Muscle of leg (tissue), 3 donors: ENCODE measurements at regions not wholly inside any gene's neighbourhood (a gene's known extent, or its start where the extent isn't known, plus 50 kb on each side); places are given as distances from the start of the nearest gene placed in this dataset.
"Not testable (repeated sequence)": the region's sequence is repeated elsewhere in the genome, so short reads cannot be mapped to it uniquely, and the experiment has no call there.

Experiments
- DNase-seq: peaks from one replicate; pipeline ENCODE4 v3.0.0; 2013
- H3K27ac ChIP-seq: one replicate; pipeline ENCODE4 v1.5.1; 2013; ENCODE audit warnings: mild to moderate bottlenecking, low read length, control low read depth
- H3K27me3 ChIP-seq: one replicate; pipeline ENCODE4 v1.6.1; 2013; ENCODE audit warnings: low read length; ENCODE audit not compliant: control insufficient read depth, insufficient read depth
- H3K36me3 ChIP-seq: one replicate; pipeline ENCODE4 v1.6.1; 2013; ENCODE audit warnings: low read length; ENCODE audit not compliant: control insufficient read depth, insufficient read depth
- H3K4me1 ChIP-seq: one replicate; pipeline ENCODE4 v1.6.1; 2013; ENCODE audit warnings: low read length; ENCODE audit not compliant: control insufficient read depth, insufficient read depth
- H3K4me3 ChIP-seq: one replicate; pipeline ENCODE4 v1.5.1; 2013; ENCODE audit warnings: low read length, control low read depth
- H3K9me3 ChIP-seq: replicated peaks from 2 replicates; pipeline ENCODE4 v1.6.1; 2013; ENCODE audit warnings: low read depth, low read length; ENCODE audit not compliant: control insufficient read depth
- WGBS: methylation state at CpG from one replicate; pipeline ENCODE4 v1.1.5; 2013; ENCODE audit warnings: missing lambda C conversion rate; ENCODE audit not compliant: insufficient coverage; 5-methylcytosine and 5-hydroxymethylcytosine counted together

- Histone ChIP-seq H3K27me3 (no peaks in the 10 kb centered on the region), H3K27ac (no peak overlapping the region), H3K4me1 (no peaks in the 10 kb centered on the region), H3K4me3 (no peak overlapping the region), H3K36me3 (no peaks in the 10 kb centered on the region), H3K9me3 (no peaks in the 10 kb centered on the region)
- DNase-seq, result no peak
- WGBS, result 56% methylated on average over 12 of the region's 12 CpGs
These were observed 125.7 kb upstream of the TRHDE start for GRCh38 chr12:72146495-72146894.

GRCh38 chr12:72148709-72149108 is 123.5 kb upstream of the TRHDE start:
- H3K4me1 ChIP-seq, result no peaks in the 10 kb centered on the region
- DNase-seq, result no peak
- H3K9me3 ChIP-seq, result no peaks in the 10 kb centered on the region
- no peaks in the 10 kb centered on the region for H3K36me3 ChIP-seq
- no peaks in the 10 kb centered on the region for H3K27me3 ChIP-seq
- WGBS, result 86% methylated on average over 1 of the region's 3 CpGs
- no peak overlapping the region for H3K27ac ChIP-seq
- H3K4me3 ChIP-seq, result no peak overlapping the region

GRCh38 chr12:72162875-72163274 is 109.3 kb upstream of the TRHDE start:
- WGBS, result 100% methylated on average over 1 of the region's 2 CpGs

GRCh38 chr12:72168851-72169250 is 103.3 kb upstream of the TRHDE start:
- DNase-seq, result no peak
- Histone ChIP-seq H3K9me3 (no peaks in the 10 kb centered on the region), H3K4me1 (no peaks in the 10 kb centered on the region), H3K36me3 (no peaks in the 10 kb centered on the region), H3K27ac (no peak overlapping the region), H3K4me3 (no peak overlapping the region), H3K27me3 (no peaks in the 10 kb centered on the region)

More at GRCh38 chr12:72162875-72163274, 109.3 kb upstream of the TRHDE start:
- DNase-seq, result no peak
- H3K36me3 ChIP-seq, result no peaks in the 10 kb centered on the region
- no peaks in the 10 kb centered on the region for H3K9me3 ChIP-seq
- no peak overlapping the region for H3K4me3 ChIP-seq
- no peak overlapping the region for H3K27ac ChIP-seq
- no peaks in the 10 kb centered on the region for H3K4me1 ChIP-seq
- no peaks in the 10 kb centered on the region for H3K27me3 ChIP-seq

- 50% methylated on average over 2 of the region's 4 CpGs for WGBS
- H3K36me3 ChIP-seq, result no peaks in the 10 kb centered on the region
- DNase-seq, result no peak
- no peaks in the 10 kb centered on the region for H3K9me3 ChIP-seq
- no peaks in the 10 kb centered on the region for H3K27me3 ChIP-seq
- H3K4me1 ChIP-seq, result no peaks in the 10 kb centered on the region
- H3K27ac ChIP-seq, result no peak overlapping the region
- H3K4me3 ChIP-seq, result no peak overlapping the region
These were observed 98.2 kb upstream of the TRHDE start for GRCh38 chr12:72173974-72174373.

- no CpG with 5 or more reads among the region's 2 CpGs for WGBS
- Histone ChIP-seq H3K4me1 (no peaks in the 10 kb centered on the region), H3K9me3 (no peaks in the 10 kb centered on the region), H3K4me3 (no peak overlapping the region), H3K27me3 (no peaks in the 10 kb centered on the region), H3K27ac (no peak overlapping the region), H3K36me3 (no peaks in the 10 kb centered on the region)
- no peak for DNase-seq
These were observed 93.9 kb upstream of the TRHDE start for GRCh38 chr12:72178244-72178643.

- H3K4me1 ChIP-seq, result no peaks in the 10 kb centered on the region
- no peak overlapping the region for H3K4me3 ChIP-seq
- no peaks in the 10 kb centered on the region for H3K27me3 ChIP-seq
- DNase-seq, result no peak
- WGBS, result no CpG with 5 or more reads among the region's 2 CpGs
- no peaks in the 10 kb centered on the region for H3K36me3 ChIP-seq
- no peak overlapping the region for H3K27ac ChIP-seq
- H3K9me3 ChIP-seq, result no peaks in the 10 kb centered on the region
These were observed 93.3 kb upstream of the TRHDE start for GRCh38 chr12:72178871-72179270.

- Histone ChIP-seq H3K27me3 (no peaks in the 10 kb centered on the region), H3K4me1 (no peaks in the 10 kb centered on the region), H3K9me3 (no peaks in the 10 kb centered on the region), H3K27ac (no peak overlapping the region), H3K36me3 (no peaks in the 10 kb centered on the region), H3K4me3 (no peak overlapping the region)
- whole genome bisulfite sequencing, result no CpG with 5 or more reads among the region's 1 CpG
- DNase-seq, result no peak
These were observed 92.3 kb upstream of the TRHDE start for GRCh38 chr12:72179841-72180240.

GRCh38 chr12:72184971-72185533 is 87.1 kb upstream of the TRHDE start:
- not testable (repeated sequence) for H3K4me1 ChIP-seq, H3K4me3 ChIP-seq, H3K36me3 ChIP-seq, H3K9me3 ChIP-seq, H3K27ac ChIP-seq, H3K27me3 ChIP-seq, DNase-seq
- WGBS, result 93% methylated on average over 21 of the region's 33 CpGs

GRCh38 chr12:72189266-72189665 is 82.9 kb upstream of the TRHDE start:
- 40% methylated on average over 1 of the region's 1 CpG for WGBS
- H3K36me3 ChIP-seq, result no peaks in the 10 kb centered on the region
- H3K9me3 ChIP-seq, result no peaks in the 10 kb centered on the region
- no peaks in the 10 kb centered on the region for H3K4me1 ChIP-seq
- no peaks in the 10 kb centered on the region for H3K27me3 ChIP-seq
- DNase-seq, result no peak
- H3K27ac ChIP-seq, result no peak overlapping the region
- no peak overlapping the region for H3K4me3 ChIP-seq

- no peaks in the 10 kb centered on the region for H3K4me1 ChIP-seq
- H3K4me3 ChIP-seq, result no peak overlapping the region
- H3K27me3 ChIP-seq, result no peaks in the 10 kb centered on the region
- no peak for DNase-seq
- WGBS, result no CpG with 5 or more reads among the region's 1 CpG
- no peaks in the 10 kb centered on the region for H3K36me3 ChIP-seq
- H3K9me3 ChIP-seq, result no peaks in the 10 kb centered on the region
- no peak overlapping the region for H3K27ac ChIP-seq
These were observed 80.4 kb upstream of the TRHDE start for GRCh38 chr12:72191761-72192160.
